Trophoblast cell (in vitro differentiated cells and primary cell): ENCODE measurements at regions not wholly inside any gene's neighbourhood (a gene's known extent, or its start where the extent isn't known, plus 50 kb on each side); places are given as distances from the start of the nearest gene placed in this dataset.
"Not testable (repeated sequence)": the region's sequence is repeated elsewhere in the genome, so short reads cannot be mapped to it uniquely, and the experiment has no call there.

Source experiments
- DNase-seq, 2 donors: peaks; one replicate each; pipeline ENCODE4 v3.0.0-alpha.2; 2016
- H2AFZ ChIP-seq: 2 replicates; pipeline ENCODE4 v1.6.1; 2013; ENCODE audit warnings: low read length, moderate library complexity, mild to moderate bottlenecking; ENCODE audit not compliant: insufficient read depth, poor library complexity
- H2AK5ac ChIP-seq: 2 replicates; pipeline ENCODE4 v1.6.1; 2013; ENCODE audit warnings: mild to moderate bottlenecking, low read length
- H2BK120ac ChIP-seq: 2 replicates; pipeline ENCODE4 v1.6.1; 2013; ENCODE audit warnings: low read length, mild to moderate bottlenecking, moderate library complexity; ENCODE audit not compliant: insufficient read depth, poor library complexity
- H2BK12ac ChIP-seq: 2 replicates; pipeline ENCODE4 v1.6.1; 2013; ENCODE audit warnings: mild to moderate bottlenecking, low read length, moderate library complexity
- H2BK5ac ChIP-seq: 2 replicates; pipeline ENCODE4 v1.6.1; 2013; ENCODE audit warnings: low read length, low read depth, moderate library complexity, mild to moderate bottlenecking; ENCODE audit not compliant: poor library complexity
- H3K14ac ChIP-seq: 2 replicates; pipeline ENCODE4 v1.6.1; 2013; ENCODE audit warnings: mild to moderate bottlenecking, low read length
- H3K18ac ChIP-seq: 2 replicates; pipeline ENCODE4 v1.6.1; 2013; ENCODE audit warnings: mild to moderate bottlenecking, low read length
- H3K23ac ChIP-seq: 2 replicates; pipeline ENCODE4 v1.6.1; 2013; ENCODE audit warnings: low read length
- H3K27ac ChIP-seq: 2 replicates; pipeline ENCODE4 v1.5.1; 2013; ENCODE audit warnings: low read depth, mild to moderate bottlenecking, inconsistent platforms, low read length, moderate library complexity
- H3K27me3 ChIP-seq: 2 replicates; pipeline ENCODE4 v1.6.1; 2013; ENCODE audit warnings: inconsistent platforms, mild to moderate bottlenecking, low read length, moderate library complexity; ENCODE audit not compliant: insufficient read depth
- H3K36me3 ChIP-seq, 2 experiments: 1 replicate in 1 of 2; 2 replicates in 1 of 2; pipeline ENCODE4 v1.6.1; 2013; ENCODE audit warnings: low read length in 2 of 2, mild to moderate bottlenecking in 2 of 2, moderate library complexity in 1 of 2; ENCODE audit not compliant: insufficient read depth in 2 of 2, control insufficient read depth in 1 of 2
- H3K4ac ChIP-seq: 2 replicates; pipeline ENCODE4 v1.6.1; 2013; ENCODE audit warnings: low read depth, mild to moderate bottlenecking, low read length, moderate library complexity
- H3K4me1 ChIP-seq, 2 experiments: 1 replicate in 1 of 2; 2 replicates in 1 of 2; pipeline ENCODE4 v1.6.1; 2013; ENCODE audit warnings: low read length in 2 of 2, mild to moderate bottlenecking in 2 of 2, moderate library complexity in 1 of 2; ENCODE audit not compliant: insufficient read depth in 2 of 2, control insufficient read depth in 1 of 2
- H3K4me2 ChIP-seq: 2 replicates; pipeline ENCODE4 v1.6.1; 2013; ENCODE audit warnings: inconsistent platforms, mild to moderate bottlenecking, low read length, moderate library complexity
- H3K4me3 ChIP-seq: 2 replicates; pipeline ENCODE4 v1.5.1; 2013; ENCODE audit warnings: mild to moderate bottlenecking, low read depth, low read length, inconsistent platforms
- H3K79me1 ChIP-seq: one replicate; pipeline ENCODE4 v1.6.1; 2013; ENCODE audit warnings: low read length
- H3K79me2 ChIP-seq: 2 replicates; pipeline ENCODE4 v1.6.1; 2013; ENCODE audit warnings: low read length, mild to moderate bottlenecking; ENCODE audit not compliant: control insufficient read depth, insufficient read depth, poor library complexity
- H3K9ac ChIP-seq: 2 replicates; pipeline ENCODE4 v1.6.1; 2013; ENCODE audit warnings: mild to moderate bottlenecking, low read length
- H3K9me3 ChIP-seq: 2 replicates; pipeline ENCODE4 v1.6.1; 2013; ENCODE audit warnings: low read depth, mild to moderate bottlenecking, control low read depth, inconsistent platforms, low read length; ENCODE audit not compliant: insufficient read depth
- H4K12ac ChIP-seq: 2 replicates; pipeline ENCODE4 v1.6.1; 2013; ENCODE audit warnings: low read depth, mild to moderate bottlenecking, low read length, moderate library complexity
- H4K8ac ChIP-seq: 2 replicates; pipeline ENCODE4 v1.6.1; 2013; ENCODE audit warnings: low read depth, mild to moderate bottlenecking, low read length, moderate library complexity
- H4K91ac ChIP-seq: one replicate; pipeline ENCODE4 v1.6.1; 2013; ENCODE audit warnings: low read depth, mild to moderate bottlenecking, low read length, moderate library complexity
- WGBS: extraction: QIAGEN DNeasy Blood & Tissue Kit; methylation state at CpG from one replicate; pipeline ENCODE4 v1.1.7; 2013; ENCODE audit warnings: missing lambda C conversion rate; ENCODE audit not compliant: insufficient read length, insufficient coverage; ENCODE audit errors: extremely low coverage; 5-methylcytosine and 5-hydroxymethylcytosine counted together

GRCh38 chr5:153367466-153367865 is 123.0 kb upstream of the GRIA1 start:
- no peak overlapping the region for H4K91ac ChIP-seq
- WGBS: no CpG with 5 or more reads among the region's 3 CpGs
- no peak overlapping the region for H3K18ac ChIP-seq
- no peak overlapping the region for H2BK120ac ChIP-seq
- H2BK12ac ChIP-seq: no peak overlapping the region
- H3K4me3 ChIP-seq: no peak overlapping the region
- H2BK5ac ChIP-seq: no peak overlapping the region
- no peaks in the 10 kb centered on the region for H3K79me1 ChIP-seq
- H3K27ac ChIP-seq: no peak overlapping the region
- H4K8ac ChIP-seq: no peak overlapping the region
- H3K4me1 ChIP-seq: no peaks in the 10 kb centered on the region
- no peak overlapping the region for H2AK5ac ChIP-seq
- H3K14ac ChIP-seq: no peak overlapping the region
- no peaks in the 10 kb centered on the region for H3K27me3 ChIP-seq
- no peak overlapping the region for H4K12ac ChIP-seq
- H3K23ac ChIP-seq: no peak overlapping the region
- H2AFZ ChIP-seq: no peak overlapping the region
- no peaks in the 10 kb centered on the region for H3K9me3 ChIP-seq
- H3K9ac ChIP-seq: no peak overlapping the region
- DNase-seq: no peak
- H3K4me2 ChIP-seq: no peak overlapping the region
- H3K36me3 ChIP-seq: no peaks in the 10 kb centered on the region
- no peak overlapping the region for H3K4ac ChIP-seq
- no peaks in the 10 kb centered on the region for H3K79me2 ChIP-seq

DNA sequence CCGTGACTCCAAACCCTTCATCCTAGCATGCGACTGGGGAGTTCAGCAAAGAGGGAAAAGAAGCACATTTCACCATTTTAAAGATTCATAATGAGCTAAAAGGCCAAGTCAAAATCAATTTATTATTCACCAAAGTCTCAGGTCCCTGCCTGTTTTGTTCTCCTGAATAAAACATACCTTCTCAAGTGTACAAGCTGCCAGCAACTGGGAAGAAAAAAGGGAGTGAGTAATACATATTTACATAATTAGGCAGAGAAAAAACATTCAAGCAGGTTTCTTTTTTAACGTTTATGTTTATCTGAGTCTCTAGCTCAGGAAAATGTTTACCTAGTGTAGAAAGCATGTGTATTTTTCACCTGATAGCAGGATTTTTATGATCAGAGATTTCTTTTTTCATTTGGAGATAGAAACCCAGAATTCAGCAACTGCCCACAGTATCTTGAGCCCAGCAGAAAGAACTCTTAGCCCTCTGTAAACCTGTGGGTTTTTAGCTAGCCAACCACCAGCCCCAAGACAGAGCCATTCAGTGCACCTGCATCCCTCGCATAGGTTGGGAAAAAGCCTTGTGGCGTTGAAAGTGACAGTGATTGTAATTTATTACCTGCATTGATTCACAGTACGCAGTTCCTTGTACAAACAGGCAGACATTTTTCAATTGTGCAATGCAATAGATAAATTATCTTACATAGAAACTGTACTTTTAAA is 117.9 kb upstream of the GRIA1 start:
- Histone ChIP-seq H3K36me3 (no peaks in the 10 kb centered on the region), H3K4me3 (no peak overlapping the region), H3K14ac (no peak overlapping the region), H2BK5ac (no peak overlapping the region), H4K12ac (no peak overlapping the region), H3K4me1 (no peaks in the 10 kb centered on the region), H2BK120ac (no peak overlapping the region), H3K4me2 (no peak overlapping the region), H2AK5ac (no peak overlapping the region), H3K4ac (no peak overlapping the region), H3K9ac (no peak overlapping the region), H3K79me1 (no peaks in the 10 kb centered on the region), H2AFZ (no peak overlapping the region), H4K91ac (no peak overlapping the region), H3K27me3 (no peaks in the 10 kb centered on the region), H3K23ac (no peak overlapping the region), H3K79me2 (no peaks in the 10 kb centered on the region), H3K9me3 (no peaks in the 10 kb centered on the region), H3K27ac (no peak overlapping the region), H2BK12ac (no peak overlapping the region), H3K18ac (no peak overlapping the region), H4K8ac (no peak overlapping the region)
- DNase-seq: peak in 1 of 2 donors; percentile 18
- no CpG with 5 or more reads among the region's 6 CpGs for WGBS

- WGBS: no CpG with 5 or more reads among the region's 4 CpGs
- Histone ChIP-seq H2BK120ac (no peak overlapping the region), H3K27me3 (no peaks in the 10 kb centered on the region), H4K12ac (no peak overlapping the region), H3K4ac (no peak overlapping the region), H3K14ac (no peak overlapping the region), H3K79me2 (no peaks in the 10 kb centered on the region), H2AK5ac (no peak overlapping the region), H3K18ac (no peak overlapping the region), H3K79me1 (no peaks in the 10 kb centered on the region), H2BK12ac (no peak overlapping the region), H3K36me3 (no peaks in the 10 kb centered on the region), H3K9me3 (no peaks in the 10 kb centered on the region), H2BK5ac (no peak overlapping the region), H3K9ac (no peak overlapping the region), H3K23ac (no peak overlapping the region), H4K91ac (no peak overlapping the region), H3K27ac (no peak overlapping the region), H2AFZ (no peak overlapping the region), H3K4me3 (no peak overlapping the region), H4K8ac (no peak overlapping the region), H3K4me1 (no peaks in the 10 kb centered on the region), H3K4me2 (no peak overlapping the region)
- DNase-seq: no peak
Measured at GRCh38 chr5:153373130-153373498, 117.4 kb upstream of the GRIA1 start.

GRCh38 chr5:153381630-153382029 is 108.8 kb upstream of the GRIA1 start:
- H3K4me1 ChIP-seq, H3K79me1 ChIP-seq, H3K27me3 ChIP-seq, H3K14ac ChIP-seq, H3K79me2 ChIP-seq, H4K8ac ChIP-seq, H3K36me3 ChIP-seq, H2BK12ac ChIP-seq, H3K9ac ChIP-seq, H3K27ac ChIP-seq, H4K12ac ChIP-seq, H2BK5ac ChIP-seq, H3K4me3 ChIP-seq, H3K4ac ChIP-seq, H3K9me3 ChIP-seq, H4K91ac ChIP-seq, H2AFZ ChIP-seq, H3K4me2 ChIP-seq, H3K23ac ChIP-seq, H2AK5ac ChIP-seq, H2BK120ac ChIP-seq, H3K18ac ChIP-seq, DNase-seq: not testable (repeated sequence)
- no CpG with 5 or more reads among the region's 10 CpGs for WGBS
